H9 (cell line): ENCODE measurements at regions not wholly inside any gene's neighbourhood (a gene's known extent, or its start where the extent isn't known, plus 50 kb on each side); places are given as distances from the start of the nearest gene placed in this dataset.
"Not testable (repeated sequence)": the region's sequence is repeated elsewhere in the genome, so short reads cannot be mapped to it uniquely, and the experiment has no call there.

Experiments used
- DNase-seq: peaks from one replicate; pipeline ENCODE4 v3.0.0-alpha.2; 2017
- H2AFZ ChIP-seq: one replicate; pipeline ENCODE4 v1.6.1; 2013; ENCODE audit warnings: mild to moderate bottlenecking, low read length, control low read depth, moderate library complexity
- H2AK5ac ChIP-seq: 2 replicates; pipeline ENCODE4 v1.6.1; 2013; ENCODE audit warnings: low read length, control low read depth, mixed read lengths; ENCODE audit not compliant: insufficient read length
- H2BK120ac ChIP-seq: one replicate; pipeline ENCODE4 v1.6.1; 2013; ENCODE audit warnings: low read depth, mild to moderate bottlenecking, low read length, control low read depth, inconsistent platforms; ENCODE audit not compliant: poor library complexity, severe bottlenecking
- H2BK12ac ChIP-seq: 2 replicates; pipeline ENCODE4 v1.6.1; 2013; ENCODE audit warnings: low read length, control low read depth, mixed read lengths, low read depth; ENCODE audit not compliant: insufficient read length
- H2BK15ac ChIP-seq: 2 replicates; pipeline ENCODE4 v1.6.1; 2013; ENCODE audit warnings: low read depth, low read length, control low read depth
- H2BK20ac ChIP-seq: one replicate; pipeline ENCODE4 v1.6.1; 2013; ENCODE audit warnings: low read depth, mild to moderate bottlenecking, low read length, control low read depth, inconsistent platforms; ENCODE audit not compliant: poor library complexity, severe bottlenecking
- H2BK5ac ChIP-seq: 2 replicates; pipeline ENCODE4 v1.6.1; 2013; ENCODE audit warnings: low read length, control low read depth, mixed read lengths; ENCODE audit not compliant: insufficient read length
- H3K14ac ChIP-seq: 2 replicates; pipeline ENCODE4 v1.6.1; 2013; ENCODE audit warnings: low read length, control low read depth; ENCODE audit not compliant: insufficient read depth
- H3K18ac ChIP-seq: 2 replicates; pipeline ENCODE4 v1.6.1; 2013; ENCODE audit warnings: low read depth, mild to moderate bottlenecking, mixed read lengths, low read length, control low read depth; ENCODE audit not compliant: insufficient read length
- H3K23ac ChIP-seq: 2 replicates; pipeline ENCODE4 v1.6.1; 2013; ENCODE audit warnings: low read length, control low read depth, mixed read lengths, low read depth; ENCODE audit not compliant: insufficient read length
- H3K23me2 ChIP-seq: 2 replicates; pipeline ENCODE4 v1.6.1; 2013; ENCODE audit warnings: low read depth, mild to moderate bottlenecking, mixed read lengths, low read length, control low read depth; ENCODE audit not compliant: insufficient read length, poor library complexity, severe bottlenecking
- H3K27ac ChIP-seq: 2 replicates; pipeline ENCODE4 v1.5.1; 2013; ENCODE audit warnings: low read length, control low read depth, mixed read lengths, low read depth; ENCODE audit not compliant: insufficient read length
- H3K27me3 ChIP-seq: 2 replicates; pipeline ENCODE4 v1.6.1; 2013; ENCODE audit warnings: low read length, control low read depth, inconsistent platforms; ENCODE audit not compliant: insufficient read depth
- H3K4ac ChIP-seq: 2 replicates; pipeline ENCODE4 v1.6.1; 2013; ENCODE audit warnings: low read depth, mild to moderate bottlenecking, control low read depth, inconsistent platforms, low read length, moderate library complexity
- H3K4me1 ChIP-seq: 2 replicates; pipeline ENCODE4 v1.6.1; 2013; ENCODE audit warnings: low read length, control low read depth, inconsistent platforms; ENCODE audit not compliant: insufficient read depth
- H3K4me2 ChIP-seq: 2 replicates; pipeline ENCODE4 v1.6.1; 2013; ENCODE audit warnings: low read length, control low read depth, mixed read lengths; ENCODE audit not compliant: insufficient read length, insufficient read depth
- H3K56ac ChIP-seq: 2 replicates; pipeline ENCODE4 v1.6.1; 2013; ENCODE audit warnings: low read depth, mild to moderate bottlenecking, mixed read lengths, low read length, control low read depth; ENCODE audit not compliant: insufficient read length
- H3K79me1 ChIP-seq: 2 replicates; pipeline ENCODE4 v1.6.1; 2013; ENCODE audit warnings: low read depth, mild to moderate bottlenecking, moderate library complexity, low read length, control low read depth, inconsistent platforms; ENCODE audit not compliant: insufficient read depth, poor library complexity, severe bottlenecking
- H3K79me2 ChIP-seq: 2 replicates; pipeline ENCODE4 v1.6.1; 2013; ENCODE audit warnings: low read length, control low read depth, inconsistent platforms; ENCODE audit not compliant: insufficient read depth
- H3K9ac ChIP-seq: 2 replicates; pipeline ENCODE4 v1.6.1; 2013; ENCODE audit warnings: low read length, control low read depth, mixed read lengths; ENCODE audit not compliant: insufficient read length; ENCODE audit errors: extremely low read depth
- H3K9me3 ChIP-seq: one replicate; pipeline ENCODE4 v1.6.1; 2013; ENCODE audit warnings: low read depth, low read length, inconsistent platforms; ENCODE audit not compliant: control insufficient read depth
- H3T11ph ChIP-seq: one replicate; pipeline ENCODE4 v1.6.1; 2013; ENCODE audit warnings: mild to moderate bottlenecking, low read length, control low read depth, inconsistent platforms
- H4K20me1 ChIP-seq: one replicate; pipeline ENCODE4 v1.6.1; 2013; ENCODE audit not compliant: control insufficient read depth, insufficient read length, insufficient read depth
- H4K5ac ChIP-seq: 2 replicates; pipeline ENCODE4 v1.6.1; 2013; ENCODE audit warnings: low read depth, mild to moderate bottlenecking, mixed read lengths, low read length, control low read depth; ENCODE audit not compliant: insufficient read length
- H4K8ac ChIP-seq: replicated peaks from 2 replicates; pipeline ENCODE4 v1.6.1; 2013; ENCODE audit warnings: low read length, control low read depth, mixed read lengths, low read depth; ENCODE audit not compliant: insufficient read length
- H4K91ac ChIP-seq: 2 replicates; pipeline ENCODE4 v1.6.1; 2013; ENCODE audit warnings: low read depth, mild to moderate bottlenecking, moderate library complexity, mixed read lengths, low read length, control low read depth; ENCODE audit not compliant: insufficient read length
- H3K27ac Mint-ChIP-seq, 3 experiments: 2 replicates in 2 of 3; 3 replicates in 1 of 3; pipeline ENCODE4 v1.8.0; 2020 to 2021; ENCODE audit warnings: mixed read lengths in 3 of 3, mild to moderate bottlenecking in 1 of 3, moderate library complexity in 1 of 3
- H3K27me3 Mint-ChIP-seq: 2 replicates; pipeline ENCODE4 v1.8.0; 2021; ENCODE audit warnings: low read depth, mild to moderate bottlenecking, moderate library complexity, mixed read lengths
- H3K36me3 Mint-ChIP-seq, 3 experiments: 2 replicates in 2 of 3; 3 replicates in 1 of 3; pipeline ENCODE4 v1.8.0; 2020 to 2021; ENCODE audit warnings: low read depth in 3 of 3, mixed read lengths in 3 of 3; ENCODE audit not compliant: insufficient read depth in 1 of 3
- H3K4me1 Mint-ChIP-seq, 2 experiments: 2 replicates each; pipeline ENCODE4 v1.8.0; 2020; ENCODE audit warnings: mixed read lengths in 2 of 2
- H3K4me3 Mint-ChIP-seq, 2 experiments: 2 replicates in 1 of 2; 3 replicates in 1 of 2; pipeline ENCODE4 v1.8.0; 2020 to 2021; ENCODE audit warnings: mild to moderate bottlenecking in 2 of 2, mixed read lengths in 2 of 2, moderate library complexity in 1 of 2
- H3K9me3 Mint-ChIP-seq, 2 experiments: 2 replicates in 1 of 2; 3 replicates in 1 of 2; pipeline ENCODE4 v1.8.0; 2020; ENCODE audit warnings: mild to moderate bottlenecking in 2 of 2, mixed read lengths in 2 of 2, moderate library complexity in 1 of 2
- CTCF ChIP-seq: fragments of 200-600 bp; sonication (generic); conservative IDR thresholded peaks from 3 replicates; pipeline ENCODE4 v1.8.0; 2021; ENCODE audit warnings: antibody characterized with exemption, mild to moderate bottlenecking
- WGBS: extraction: QIAGEN DNeasy Blood & Tissue Kit; methylation state at CpG from one replicate; pipeline ENCODE4 v1.1.7; 2013; ENCODE audit warnings: missing lambda C conversion rate, low lambda C conversion rate, mixed read lengths; ENCODE audit not compliant: insufficient read length; ENCODE audit errors: extremely low coverage; 5-methylcytosine and 5-hydroxymethylcytosine counted together

- Histone ChIP-seq H2BK5ac (no peak overlapping the region), H3K27me3 (no peaks in the 10 kb centered on the region), H3K9ac (no peak overlapping the region), H4K91ac (no peak overlapping the region), H3K14ac (no peak overlapping the region), H3K23me2 (no peaks in the 10 kb centered on the region), H2BK15ac (no peak overlapping the region), H2AFZ (no peak overlapping the region), H3K79me2 (no peaks in the 10 kb centered on the region), H2BK120ac (no peak overlapping the region), H3K23ac (no peak overlapping the region), H3K9me3 (no peaks in the 10 kb centered on the region), H3K4ac (no peak overlapping the region), H3K4me2 (no peak overlapping the region), H3T11ph (no peak overlapping the region), H3K79me1 (no peaks in the 10 kb centered on the region), H2BK12ac (no peak overlapping the region), H4K8ac (no peak overlapping the region), H3K27ac (no peak overlapping the region), H4K20me1 (no peaks in the 10 kb centered on the region), H3K18ac (no peak overlapping the region), H2AK5ac (no peak overlapping the region), H2BK20ac (no peak overlapping the region), H4K5ac (no peak overlapping the region), H3K4me1 (no peaks in the 10 kb centered on the region), H3K56ac (no peak overlapping the region)
- H3K9me3 Mint-ChIP-seq = peaks cover 14 to 20% of the 10 kb centered on the region in 2 experiments; a peak in 4 of 5 replicates
- H3K36me3 Mint-ChIP-seq = peaks cover 0 to 4% (median 3%) of the 10 kb centered on the region in 3 experiments; a peak in 3 of 7 replicates
- H3K27ac Mint-ChIP-seq = no peak overlapping the region
- TF ChIP-seq CTCF = no peak
- H3K27me3 Mint-ChIP-seq = peaks cover 3% of the 10 kb centered on the region; the same call in 1 of the 2 replicates
- no CpG with 5 or more reads among the region's 2 CpGs for WGBS
- H3K4me3 Mint-ChIP-seq = no peak overlapping the region
- no peak for DNase-seq
- H3K4me1 Mint-ChIP-seq = no peaks in the 10 kb centered on the region
Observed at GRCh38 chr6:78693835-78694234, 173.5 kb upstream of the IRAK1BP1 start.

- H3K14ac ChIP-seq, H3K9ac ChIP-seq, H4K8ac ChIP-seq, H2BK120ac ChIP-seq, H3K9me3 ChIP-seq, H2AK5ac ChIP-seq, H4K20me1 ChIP-seq, H3K27ac ChIP-seq, H3K27ac Mint-ChIP-seq, H3K4me1 Mint-ChIP-seq, H4K91ac ChIP-seq, H3K27me3 Mint-ChIP-seq, H3K23me2 ChIP-seq, H3K36me3 Mint-ChIP-seq, H3K18ac ChIP-seq, H3K4me3 Mint-ChIP-seq, H2BK15ac ChIP-seq, DNase-seq, H3K23ac ChIP-seq, H3K56ac ChIP-seq, H2AFZ ChIP-seq, H3K4me2 ChIP-seq, H2BK20ac ChIP-seq, H3K4me1 ChIP-seq, H3K27me3 ChIP-seq, H4K5ac ChIP-seq, H3T11ph ChIP-seq, H3K4ac ChIP-seq, H3K79me1 ChIP-seq, H2BK5ac ChIP-seq, H2BK12ac ChIP-seq, H3K79me2 ChIP-seq: not testable (repeated sequence)
- no CpG with 5 or more reads among the region's 10 CpGs for WGBS
- H3K9me3 Mint-ChIP-seq = peaks cover 14 to 20% of the 10 kb centered on the region in 2 experiments; a peak in 4 of 5 replicates
Observed at GRCh38 chr6:78694628-78695027, 172.7 kb upstream of the IRAK1BP1 start.
